ENCODE measurements at regions not wholly inside any gene's neighbourhood (a gene's known extent, or its start where the extent isn't known, plus 50 kb on each side); places are given as distances from the start of the nearest gene placed in this dataset.

DNA sequence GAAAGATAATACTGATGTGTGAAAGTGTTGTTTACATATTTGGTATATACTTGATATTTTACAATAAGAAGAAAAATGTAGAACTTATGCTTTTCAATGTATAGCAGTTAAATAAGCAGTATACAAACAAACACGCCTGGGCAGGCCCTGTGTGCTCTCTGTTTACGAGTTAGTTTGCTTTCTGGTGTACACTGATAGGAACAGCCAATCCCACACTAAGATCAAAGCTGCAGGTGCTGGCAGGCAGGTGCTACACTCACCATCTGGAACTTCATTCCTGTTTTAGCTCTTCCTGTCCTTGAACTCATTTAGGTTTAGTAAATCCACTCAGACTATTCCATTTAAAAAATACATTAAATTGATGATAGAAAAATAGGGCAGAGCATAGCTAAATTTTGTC, 614.7 kb upstream of the ST8SIA4 start:
- TF ChIP-seq, protein P1, sequence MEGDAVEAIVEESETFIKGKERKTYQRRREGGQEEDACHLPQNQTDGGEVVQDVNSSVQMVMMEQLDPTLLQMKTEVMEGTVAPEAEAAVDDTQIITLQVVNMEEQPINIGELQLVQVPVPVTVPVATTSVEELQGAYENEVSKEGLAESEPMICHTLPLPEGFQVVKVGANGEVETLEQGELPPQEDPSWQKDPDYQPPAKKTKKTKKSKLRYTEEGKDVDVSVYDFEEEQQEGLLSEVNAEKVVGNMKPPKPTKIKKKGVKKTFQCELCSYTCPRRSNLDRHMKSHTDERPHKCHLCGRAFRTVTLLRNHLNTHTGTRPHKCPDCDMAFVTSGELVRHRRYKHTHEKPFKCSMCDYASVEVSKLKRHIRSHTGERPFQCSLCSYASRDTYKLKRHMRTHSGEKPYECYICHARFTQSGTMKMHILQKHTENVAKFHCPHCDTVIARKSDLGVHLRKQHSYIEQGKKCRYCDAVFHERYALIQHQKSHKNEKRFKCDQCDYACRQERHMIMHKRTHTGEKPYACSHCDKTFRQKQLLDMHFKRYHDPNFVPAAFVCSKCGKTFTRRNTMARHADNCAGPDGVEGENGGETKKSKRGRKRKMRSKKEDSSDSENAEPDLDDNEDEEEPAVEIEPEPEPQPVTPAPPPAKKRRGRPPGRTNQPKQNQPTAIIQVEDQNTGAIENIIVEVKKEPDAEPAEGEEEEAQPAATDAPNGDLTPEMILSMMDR (IDR thresholded peaks at IDR 0.05; ENCODE audit: low read length) = no peak
- TF ChIP-seq EZH2 (IDR thresholded peaks at IDR 0.05; ENCODE audit: borderline replicate concordance, low read length) = no peak
